ENCODE measurements at regions not wholly inside any gene's neighbourhood (a gene's known extent, or its start where the extent isn't known, plus 50 kb on each side); places are given as distances from the start of the nearest gene placed in this dataset.

DNA sequence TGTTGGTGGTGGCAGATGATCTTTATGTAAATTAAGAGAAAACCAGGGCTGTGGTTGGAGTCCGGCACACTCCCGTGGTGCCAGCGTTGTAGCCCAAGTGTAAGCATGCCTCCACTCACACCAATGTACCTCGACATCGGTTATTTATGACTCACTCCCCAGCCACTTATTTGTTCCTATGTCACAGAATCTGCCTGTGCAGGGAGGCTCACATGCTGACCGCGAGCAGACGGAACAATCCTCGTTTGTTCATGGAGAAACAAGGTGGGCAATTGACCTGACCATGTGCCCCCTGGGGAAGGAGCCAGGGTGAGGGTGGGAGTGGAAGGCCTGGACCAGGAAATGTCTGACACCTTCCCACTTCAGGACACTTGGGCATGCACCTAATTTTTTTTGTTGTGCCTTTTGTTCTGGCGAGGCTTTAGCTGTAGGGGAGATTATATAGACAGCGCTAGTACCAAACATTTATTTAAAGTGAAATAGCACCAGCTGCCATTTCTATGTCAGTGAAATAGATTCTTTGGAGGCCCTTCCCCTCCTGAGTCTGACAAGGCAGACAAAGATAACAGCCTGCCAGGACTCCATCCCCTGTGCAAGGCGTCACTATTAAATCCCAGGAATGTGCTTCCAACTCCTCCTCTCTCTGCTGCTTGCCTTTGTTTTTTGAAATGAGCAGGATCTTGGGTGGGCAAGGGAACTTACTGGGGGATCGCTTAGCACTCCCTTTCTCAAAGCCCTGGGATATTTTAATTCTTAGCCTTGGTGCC, 394.2 kb downstream of the FGF9 start:
- no peak for DNase-seq

DNA sequence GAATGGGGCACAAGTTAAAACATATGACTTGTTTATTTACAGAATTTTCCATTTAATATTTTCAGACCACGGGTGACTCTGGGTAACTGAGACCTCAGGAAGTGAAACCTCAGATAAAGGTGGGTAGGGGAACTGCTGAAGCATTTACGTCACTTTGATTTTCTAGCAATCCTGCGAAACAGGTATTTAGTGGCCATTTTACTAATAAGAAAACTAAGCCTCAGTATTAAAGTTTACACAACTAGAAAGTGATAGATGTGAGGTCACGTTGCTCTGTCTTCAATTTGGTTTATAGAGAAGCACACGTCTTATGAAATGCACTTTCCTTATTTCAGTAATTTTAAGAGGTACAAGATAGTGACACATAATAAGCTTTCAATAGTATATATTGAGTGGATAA, 402.8 kb downstream of the FGF9 start:
- no peak for DNase-seq

DNA sequence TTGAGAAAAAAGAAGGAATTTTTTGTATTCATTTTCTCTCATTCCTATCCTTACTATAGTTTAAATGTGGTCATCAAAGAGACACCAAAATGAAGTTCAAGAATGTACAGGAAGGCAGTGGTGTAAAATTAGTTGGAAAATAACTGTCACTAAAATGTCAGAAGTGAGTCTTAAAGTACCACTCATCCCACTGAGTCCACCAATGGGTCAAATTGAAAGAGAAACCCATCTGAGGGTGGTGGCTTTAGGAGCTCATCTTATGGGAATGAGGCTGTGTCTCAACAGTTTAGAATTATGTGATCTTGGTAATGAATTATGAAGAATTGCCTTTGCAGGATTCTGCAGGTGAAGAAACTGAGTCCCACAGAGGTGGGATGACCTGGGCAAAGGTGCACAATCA, 403.5 kb downstream of the FGF9 start:
- DNase-seq, result no peak

DNA sequence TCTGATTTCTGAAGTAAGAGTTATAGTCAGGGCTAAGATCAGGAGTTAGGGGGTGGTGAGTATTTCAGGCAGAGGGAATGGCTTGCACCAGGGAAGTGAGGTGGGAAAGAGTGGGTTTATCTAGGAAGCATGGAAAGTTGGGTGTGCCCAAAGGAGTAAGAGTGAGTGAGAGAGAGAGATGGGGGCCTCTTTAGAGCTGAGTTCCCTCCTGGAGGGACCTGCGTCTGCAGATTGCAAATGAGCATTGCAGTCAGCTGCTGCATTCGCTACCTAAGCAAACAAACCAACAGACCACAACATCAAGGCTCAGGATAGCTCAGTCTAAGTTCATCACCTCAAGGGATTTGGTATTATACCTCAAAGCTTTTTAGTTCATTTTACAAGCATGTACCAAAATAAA, 405.8 kb downstream of the FGF9 start:
- DNase-seq, result no peak

DNA sequence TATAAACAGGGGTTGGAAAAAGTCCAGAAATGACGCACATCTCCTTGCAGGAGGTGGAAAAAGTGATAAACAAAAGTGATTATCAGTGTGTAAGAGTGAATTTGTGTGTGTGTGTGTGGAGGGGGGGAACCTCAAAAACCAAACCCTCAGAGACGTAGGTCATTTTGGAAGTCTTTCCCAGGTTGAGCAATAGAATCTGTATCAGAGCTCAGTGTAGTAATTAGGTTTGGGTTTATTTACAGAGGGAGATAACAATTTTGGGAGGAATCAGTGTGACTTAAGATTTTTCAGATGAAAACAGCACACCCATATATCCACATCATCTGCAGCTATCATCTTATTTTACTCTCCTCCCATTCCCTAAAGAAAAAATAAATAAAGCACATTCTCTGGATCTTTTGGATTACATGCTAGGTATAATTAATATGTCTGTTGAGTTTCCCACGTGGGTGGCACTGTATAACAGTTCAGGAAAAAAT, 406.4 kb downstream of the FGF9 start:
- DNase-seq, result no peak

DNA sequence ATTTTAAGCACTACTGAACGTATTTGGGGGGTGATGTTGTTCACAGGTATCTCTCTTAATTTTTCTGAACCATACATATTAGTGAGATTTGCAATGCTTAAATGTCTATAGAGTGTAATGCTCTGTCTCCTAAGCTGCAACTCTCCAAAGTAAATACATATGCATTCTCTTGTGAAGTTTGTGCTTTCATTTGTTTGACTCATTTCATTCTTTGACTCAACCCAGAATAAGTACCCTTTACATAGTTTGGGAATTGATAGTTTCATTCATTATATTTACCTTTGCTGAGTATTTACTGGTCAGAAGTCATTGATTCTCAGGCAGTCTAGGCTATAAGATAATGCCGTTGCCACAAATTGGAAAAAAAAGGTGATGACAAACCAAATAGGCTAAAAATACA, 406.9 kb downstream of the FGF9 start:
- no peak for DNase-seq

DNA sequence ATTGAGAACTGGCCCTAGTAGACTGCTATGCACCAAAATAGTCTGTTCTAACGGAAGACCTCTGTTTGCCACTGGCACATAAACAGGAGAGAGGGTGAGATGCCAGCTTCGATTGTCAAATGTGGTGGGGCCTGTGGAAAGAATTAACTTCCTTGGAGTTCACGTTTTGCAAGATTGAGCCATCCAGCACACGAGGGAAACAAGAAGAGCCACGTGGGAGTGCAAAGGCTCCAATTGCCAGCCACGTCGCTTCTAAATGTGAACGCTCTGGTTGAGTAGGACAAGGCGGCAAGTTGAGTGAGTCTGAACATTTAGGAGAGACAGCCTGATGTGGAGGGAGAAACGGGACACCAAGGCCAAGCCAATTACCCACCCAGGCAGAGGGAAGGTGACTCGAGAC, 409.1 kb downstream of the FGF9 start:
- no peak for DNase-seq

DNA sequence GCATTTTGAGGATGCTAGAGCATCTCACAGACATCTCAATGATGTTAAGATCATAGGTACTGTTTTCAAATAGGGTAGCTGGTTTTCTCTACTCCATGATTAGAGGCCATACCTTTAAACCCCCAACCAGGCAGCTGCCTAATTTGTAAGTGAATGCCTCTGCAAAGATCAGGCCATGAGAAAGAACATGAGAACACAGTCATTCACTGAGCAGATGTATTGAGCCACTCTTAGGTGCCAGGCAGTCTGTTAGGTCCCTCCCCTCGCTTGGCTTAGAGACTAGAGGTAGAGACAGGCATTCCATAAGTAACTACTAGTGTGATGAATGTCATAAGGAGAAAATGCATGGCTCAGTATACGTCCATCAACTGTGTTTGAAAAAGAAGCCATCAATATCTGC, 410.0 kb downstream of the FGF9 start:
- no peak for DNase-seq

DNA sequence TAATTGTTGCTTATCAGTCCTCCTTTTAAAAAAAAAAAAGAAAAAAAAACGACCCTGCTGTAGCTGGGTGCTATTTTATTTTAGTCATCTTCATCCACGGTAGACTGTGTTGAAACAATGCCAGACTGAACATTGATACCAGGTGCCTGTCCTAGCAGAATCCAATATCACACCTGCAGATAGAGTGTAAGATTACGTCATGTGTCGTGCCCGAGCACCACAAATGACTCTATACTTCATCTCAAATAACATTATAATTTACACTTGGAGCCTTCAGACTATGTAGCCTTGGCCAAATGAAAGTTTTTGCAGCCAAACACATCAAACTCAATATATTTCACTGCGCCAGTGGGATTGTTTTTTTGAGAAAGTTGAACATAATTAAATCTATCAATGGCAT, 410.6 kb downstream of the FGF9 start:
- DNase-seq, result no peak

DNA sequence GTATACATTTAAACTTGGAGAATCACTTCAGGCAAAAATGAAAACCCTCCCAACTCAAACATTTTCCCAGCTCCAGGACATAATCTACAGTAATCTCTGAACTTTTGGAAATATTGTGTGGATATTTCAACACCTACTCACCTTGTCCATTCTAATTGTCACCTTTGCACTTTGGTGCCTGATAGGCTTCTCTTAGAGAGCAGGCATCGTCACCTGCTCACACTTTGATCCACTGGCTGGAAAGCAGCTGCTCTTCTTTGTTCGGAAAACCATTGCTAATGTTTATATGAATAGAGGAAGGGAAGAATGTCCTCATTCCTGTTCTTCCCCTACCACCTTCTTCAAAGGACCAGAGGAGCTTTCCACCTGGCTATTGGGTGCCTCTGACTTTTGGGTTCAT, 411.2 kb downstream of the FGF9 start:
- no peak for DNase-seq

DNA sequence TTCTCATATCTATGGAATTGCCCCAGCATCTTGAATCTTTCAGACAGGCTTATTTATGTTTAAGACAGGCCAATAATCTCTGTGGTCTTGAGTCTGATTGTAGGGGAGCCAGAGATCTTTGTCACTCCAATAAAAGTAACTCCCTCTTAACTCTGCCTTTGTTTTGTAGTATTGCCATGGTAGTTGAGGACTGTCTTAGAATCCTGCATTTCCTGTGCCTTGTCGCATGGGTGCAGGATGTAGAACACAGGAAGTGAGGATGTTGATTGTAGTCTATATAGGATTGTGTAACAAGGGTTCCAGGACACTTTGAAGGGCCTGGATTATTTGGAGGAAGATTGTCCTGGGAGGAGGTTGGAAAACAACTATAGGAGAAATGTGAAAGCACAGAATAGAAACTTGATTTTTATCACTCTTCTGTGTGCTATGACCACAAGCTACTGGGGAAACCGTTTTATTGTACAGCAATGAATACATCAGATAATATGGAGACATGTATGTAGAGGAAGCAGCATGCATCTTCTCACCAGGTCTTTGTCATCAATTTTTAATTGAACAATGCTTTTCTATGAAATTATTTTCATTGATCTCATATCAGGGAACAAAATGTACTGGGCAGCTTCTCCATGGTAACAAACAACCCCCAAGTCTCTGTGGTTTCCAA, 411.7 kb downstream of the FGF9 start:
- no peak for DNase-seq

DNA sequence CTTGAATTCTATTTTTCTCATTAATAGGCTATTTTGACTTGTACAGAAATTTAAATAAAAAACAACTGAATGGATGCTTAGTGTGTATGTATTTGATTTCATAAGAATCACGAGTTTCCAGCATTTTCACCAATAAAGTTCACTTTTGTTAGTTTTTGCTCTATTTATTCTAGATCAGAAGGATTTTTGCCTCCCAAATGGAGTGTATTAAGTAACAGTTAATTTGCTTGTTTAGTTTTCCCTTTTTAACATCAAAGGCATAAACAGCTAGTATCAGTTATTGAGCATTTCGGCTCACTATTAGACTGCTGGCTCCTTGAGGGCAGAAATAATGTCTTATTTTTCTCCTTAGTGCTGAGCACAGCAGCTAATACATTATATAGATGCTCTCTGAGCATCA, 414.1 kb downstream of the FGF9 start:
- DNase-seq, result no peak

DNA sequence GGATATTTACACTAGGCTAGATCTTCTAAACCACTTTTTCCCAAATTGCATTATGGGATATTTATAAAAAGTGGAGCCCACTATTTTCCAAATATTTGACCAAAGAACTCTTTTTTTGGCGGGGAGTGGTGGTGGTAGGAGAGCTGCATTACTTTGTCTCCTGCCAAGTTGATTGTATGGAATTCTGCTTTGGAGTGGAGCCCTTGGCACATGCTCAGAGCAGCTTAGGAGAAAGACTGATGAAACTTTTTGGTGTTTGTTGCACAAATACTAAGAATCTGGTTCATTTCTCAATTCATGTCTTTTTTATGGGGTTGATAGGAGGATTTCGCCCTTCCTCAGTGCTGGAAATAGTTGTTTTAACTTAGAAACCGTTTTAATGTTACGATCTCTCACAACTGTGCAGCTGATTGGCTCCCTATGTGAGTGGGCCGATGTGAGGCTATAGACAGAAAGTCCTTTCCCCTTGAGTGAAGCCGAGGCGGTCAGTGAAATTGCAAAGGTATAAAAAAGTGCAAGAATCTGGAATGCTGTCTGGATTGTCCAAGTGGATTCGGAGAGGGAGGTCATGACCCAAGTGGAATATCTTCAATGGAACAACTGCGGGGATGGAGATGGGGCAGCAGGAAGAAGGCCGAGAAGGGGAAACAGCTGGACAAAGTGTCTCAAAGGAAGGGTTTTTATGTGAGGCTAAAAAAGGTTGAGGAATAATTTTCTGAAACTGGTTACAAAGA, 415.9 kb downstream of the FGF9 start:
- no peak for DNase-seq

DNA sequence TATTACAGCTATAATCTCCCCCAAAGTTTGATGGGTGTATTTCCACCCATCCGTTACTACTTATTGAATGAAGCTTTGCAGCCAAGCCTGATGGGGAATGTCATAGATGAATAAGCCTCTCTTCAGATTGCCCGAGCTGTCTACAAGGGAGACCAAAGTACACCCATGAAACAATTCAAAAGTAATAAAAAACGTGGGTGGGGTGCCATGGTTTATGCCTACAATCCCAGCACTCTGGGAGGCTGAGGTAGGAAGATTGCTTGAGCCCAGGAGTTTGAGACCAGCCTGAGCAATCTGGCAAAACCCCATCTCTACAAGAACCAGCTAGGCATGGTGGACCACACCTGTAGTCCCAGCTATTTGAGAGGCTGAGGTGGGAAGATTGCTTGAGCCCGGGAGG, 419.2 kb downstream of the FGF9 start:
- DNase-seq, result no peak

DNA sequence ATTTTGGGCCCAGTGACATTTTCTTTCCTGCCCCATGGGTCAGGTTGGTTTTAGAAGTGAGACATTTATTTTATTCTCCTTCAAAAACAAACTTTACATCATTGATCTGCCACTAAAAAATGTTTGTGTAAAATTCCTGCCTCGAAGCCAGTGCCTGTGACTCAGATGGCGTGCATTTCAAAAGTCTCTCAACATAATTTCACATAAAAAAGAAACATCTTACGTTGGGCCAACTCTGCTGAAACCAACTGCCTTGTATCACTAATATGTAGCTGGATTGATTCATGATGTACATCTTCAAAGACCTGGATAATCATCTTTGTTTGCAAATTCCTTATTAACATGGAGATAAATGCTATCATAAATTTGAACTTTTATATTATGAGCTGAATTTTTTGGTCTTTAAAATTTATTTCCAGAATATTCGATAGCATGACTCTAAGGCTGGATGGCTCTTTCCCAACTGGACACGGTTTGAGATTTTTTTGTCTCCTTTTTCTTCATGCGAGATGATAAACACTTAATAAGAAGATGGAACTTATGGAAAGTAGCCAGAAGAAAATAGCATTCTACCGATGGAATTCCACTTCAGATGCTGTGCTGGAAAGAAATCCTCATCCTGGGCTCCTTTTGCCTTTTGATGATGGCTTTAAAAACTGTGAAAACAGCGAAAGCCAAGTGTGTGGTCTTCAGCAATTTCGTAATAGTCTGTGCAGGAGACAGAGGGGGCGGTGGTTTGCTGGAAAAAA, 420.5 kb downstream of the FGF9 start:
- DNase-seq, result no peak

DNA sequence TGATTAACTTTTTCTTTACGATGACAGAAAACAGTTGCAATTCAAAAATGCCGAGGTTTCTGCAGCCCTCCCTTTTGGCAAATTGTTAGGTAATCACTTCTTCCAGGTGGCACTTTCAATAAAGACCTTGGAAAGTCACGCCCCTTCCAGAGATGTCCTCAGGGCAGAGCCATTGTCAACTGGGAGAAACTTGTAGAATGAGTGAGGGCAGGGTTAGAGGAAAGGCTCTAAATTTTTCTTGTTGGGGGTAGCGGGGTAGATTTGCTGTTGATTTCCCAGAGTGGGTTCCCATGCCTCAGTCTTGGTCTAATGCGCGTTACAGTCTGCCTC, 421.1 kb downstream of the FGF9 start:
- DNase-seq, result no peak

DNA sequence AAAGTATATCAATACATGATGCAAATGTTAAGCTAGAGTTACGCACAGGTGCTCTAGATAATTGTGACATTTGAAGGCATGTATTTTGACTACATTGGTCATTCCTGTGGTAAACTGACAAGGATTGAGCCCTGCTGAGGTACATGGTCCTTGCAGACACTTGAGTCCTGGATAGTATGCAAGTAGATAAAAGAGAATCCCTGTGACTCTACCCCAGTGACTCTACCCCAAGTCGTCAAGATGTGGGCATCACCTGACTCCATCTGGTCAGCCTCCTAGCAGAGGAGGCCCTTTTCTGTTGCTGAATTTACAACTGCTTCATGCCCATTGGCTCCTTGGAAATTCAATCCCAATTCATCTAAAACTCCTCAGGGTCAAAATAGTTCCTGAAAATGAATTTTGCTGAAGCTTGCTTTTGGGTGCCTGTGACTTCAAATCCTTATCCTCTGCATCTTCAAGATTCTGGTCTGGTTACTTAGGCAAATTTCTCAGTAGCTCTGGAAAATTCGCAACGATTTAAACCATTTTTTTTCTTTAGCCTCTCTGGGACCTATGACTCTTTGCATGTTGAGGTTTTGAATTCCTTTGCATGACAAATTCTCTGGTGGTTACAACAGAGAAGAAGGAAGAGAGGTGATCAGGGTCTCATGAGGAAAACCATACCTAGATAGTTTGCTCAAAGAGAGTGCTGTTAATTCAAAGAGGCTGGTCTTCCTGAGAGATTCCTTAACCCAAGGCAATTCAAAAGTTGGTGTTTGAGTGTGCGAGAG, 422.1 kb downstream of the FGF9 start:
- no peak for DNase-seq

DNA sequence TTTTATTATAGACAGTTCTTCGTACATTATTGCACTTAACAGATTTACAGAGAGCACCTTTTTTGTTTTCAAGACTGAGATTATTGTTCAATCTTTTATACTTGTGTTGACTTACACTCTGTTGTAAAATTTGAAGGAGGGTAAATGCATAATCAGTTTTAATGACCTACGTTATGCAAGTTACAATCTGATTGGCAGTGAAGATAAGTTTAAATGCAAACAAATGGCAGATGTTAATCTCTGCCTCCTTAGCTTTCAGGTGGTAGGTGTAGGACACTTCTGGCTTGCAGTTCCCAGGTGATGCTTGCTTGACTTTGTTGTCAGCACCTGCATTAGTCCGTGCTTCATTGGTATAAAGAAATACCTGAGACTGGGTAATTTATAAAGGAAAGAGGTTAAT, 424.9 kb downstream of the FGF9 start:
- DNase-seq, result no peak

DNA sequence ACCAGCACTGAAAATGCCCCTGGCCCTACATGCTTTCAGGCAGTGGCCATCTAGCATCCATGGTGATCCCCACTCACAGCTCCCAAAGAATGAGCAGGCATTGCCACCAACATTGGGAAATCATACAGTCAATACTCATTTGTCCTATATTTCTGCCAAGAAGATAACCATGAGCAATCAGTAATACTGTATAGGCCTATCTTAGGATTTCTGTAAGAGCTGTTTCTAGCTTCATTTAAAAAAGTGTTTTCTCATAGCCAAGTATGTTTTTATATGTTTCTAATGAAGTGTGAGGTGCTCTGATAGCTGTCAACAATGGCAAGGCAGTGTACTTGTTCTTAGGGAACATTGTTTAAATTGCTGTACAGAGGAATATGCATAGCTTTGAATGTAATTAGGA, 428.7 kb downstream of the FGF9 start:
- no peak for DNase-seq

DNA sequence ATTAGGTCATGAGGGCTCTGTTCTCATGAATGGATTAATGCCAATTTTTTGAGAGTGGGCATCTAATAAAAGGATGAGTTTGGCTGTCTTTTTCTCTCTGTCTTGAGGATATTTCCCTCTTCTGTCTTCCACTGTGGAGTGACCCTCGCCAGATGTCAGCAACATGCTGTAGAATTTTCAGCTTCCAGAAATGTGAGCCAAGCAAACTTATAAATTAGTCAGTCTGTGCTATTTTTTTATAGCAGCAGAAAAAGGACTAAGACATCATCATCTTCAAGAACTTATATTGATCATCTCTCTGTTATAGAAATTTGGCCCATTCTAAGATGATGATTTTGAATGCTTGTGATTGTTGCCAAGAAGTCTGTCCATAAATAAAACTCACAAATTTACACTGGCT, 431.4 kb downstream of the FGF9 start:
- DNase-seq, result no peak

DNA sequence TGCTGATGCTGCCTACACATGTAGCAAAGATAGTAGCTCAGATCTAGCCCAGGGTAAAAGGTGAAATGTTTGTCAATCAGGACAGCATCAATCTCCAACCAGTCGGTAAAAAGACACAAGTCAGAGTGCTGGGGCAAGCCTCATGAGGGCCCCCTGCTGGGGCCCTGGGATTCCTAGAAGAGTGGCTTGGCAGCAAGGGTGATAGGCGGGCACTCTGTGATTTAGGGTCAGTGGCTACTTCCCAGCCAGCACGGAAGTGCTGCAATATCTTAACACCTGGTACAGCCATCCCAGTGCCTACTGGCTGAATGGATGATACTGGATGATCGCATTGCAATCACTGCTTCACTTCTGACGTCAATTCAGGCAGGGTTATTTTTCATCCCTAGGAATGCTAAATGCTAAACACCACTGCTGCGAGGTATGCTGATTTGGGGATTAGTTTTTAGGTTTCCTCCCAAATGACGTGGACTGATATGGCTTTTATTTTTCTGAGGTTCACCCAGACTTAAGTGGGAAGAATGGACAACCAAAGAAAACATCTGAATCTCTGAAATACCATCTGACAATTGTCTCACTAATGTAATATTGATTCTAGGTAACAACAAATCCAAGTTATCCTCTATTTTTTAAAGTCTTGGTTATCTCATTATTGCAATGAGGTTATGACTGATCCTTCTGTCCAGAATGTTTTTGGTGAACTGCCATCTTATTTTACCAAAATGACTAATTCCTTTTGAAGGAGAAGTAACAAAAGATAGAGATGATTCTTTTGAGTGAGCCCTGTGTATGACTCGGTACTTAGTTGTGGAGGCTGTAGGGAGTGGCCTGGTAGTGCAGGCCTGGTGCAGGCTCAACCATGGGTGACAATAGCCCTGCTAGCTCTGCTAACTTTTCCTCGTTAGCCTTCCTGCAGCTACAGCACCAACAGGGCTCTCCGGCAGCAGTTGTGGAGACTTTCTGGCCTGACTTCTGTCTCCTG, 432.5 kb downstream of the FGF9 start:
- no peak for DNase-seq

All from Kasumi-1 (cell line).